OCI-LY1 (cell line): ENCODE measurements at regions not wholly inside any gene's neighbourhood (a gene's known extent, or its start where the extent isn't known, plus 50 kb on each side); places are given as distances from the start of the nearest gene placed in this dataset.

ENCODE experiments used
- CTCF ChIP-seq: fragments of 200-600 bp; sonication (generic), shearing (Covaris generic); IDR thresholded peaks from 2 replicates; pipeline ENCODE4 v1.5.1; 2017; ENCODE audit warnings: mild to moderate bottlenecking, antibody characterized with exemption, low read length, moderate library complexity, mixed read lengths
- EZH2 ChIP-seq: fragments of 200-600 bp; sonication (generic), shearing (Covaris generic); IDR thresholded peaks from 2 replicates; pipeline ENCODE4 v1.8.0; 2017; ENCODE audit warnings: borderline replicate concordance, mixed run types, mild to moderate bottlenecking, antibody characterized with exemption, low read length, moderate library complexity, mixed read lengths

- TF ChIP-seq CTCF, result no peak
- no peak for TF ChIP-seq EZH2
Observed at GRCh38 chr4:164639001-164639400, 114.9 kb upstream of the SMIM31 start.
